ENCODE measurements at regions not wholly inside any gene's neighbourhood (a gene's known extent, or its start where the extent isn't known, plus 50 kb on each side); places are given as distances from the start of the nearest gene placed in this dataset.

GRCh38 chr2:222039821-222040220 is 259.0 kb downstream of the PAX3 start:
- Histone ChIP-seq H3K4me3 (no peak overlapping the region), H3K27me3 (replicated peaks in 1 of 7) (peaks cover 0 to 13% (median 0%) of the 10 kb centered on the region in 7 donors), H3K27ac (no peak overlapping the region), H3K4me1 (no peaks in the 10 kb centered on the region), H3K9me3 (no peaks in the 10 kb centered on the region), H3K36me3 (no peaks in the 10 kb centered on the region)
- TF ChIP-seq POLR2A (IDR thresholded peaks at IDR 0.05) (no peak), POLR2AphosphoS5 (IDR thresholded peaks at IDR 0.05) (no peak)
- TF ChIP-seq, protein P1, sequence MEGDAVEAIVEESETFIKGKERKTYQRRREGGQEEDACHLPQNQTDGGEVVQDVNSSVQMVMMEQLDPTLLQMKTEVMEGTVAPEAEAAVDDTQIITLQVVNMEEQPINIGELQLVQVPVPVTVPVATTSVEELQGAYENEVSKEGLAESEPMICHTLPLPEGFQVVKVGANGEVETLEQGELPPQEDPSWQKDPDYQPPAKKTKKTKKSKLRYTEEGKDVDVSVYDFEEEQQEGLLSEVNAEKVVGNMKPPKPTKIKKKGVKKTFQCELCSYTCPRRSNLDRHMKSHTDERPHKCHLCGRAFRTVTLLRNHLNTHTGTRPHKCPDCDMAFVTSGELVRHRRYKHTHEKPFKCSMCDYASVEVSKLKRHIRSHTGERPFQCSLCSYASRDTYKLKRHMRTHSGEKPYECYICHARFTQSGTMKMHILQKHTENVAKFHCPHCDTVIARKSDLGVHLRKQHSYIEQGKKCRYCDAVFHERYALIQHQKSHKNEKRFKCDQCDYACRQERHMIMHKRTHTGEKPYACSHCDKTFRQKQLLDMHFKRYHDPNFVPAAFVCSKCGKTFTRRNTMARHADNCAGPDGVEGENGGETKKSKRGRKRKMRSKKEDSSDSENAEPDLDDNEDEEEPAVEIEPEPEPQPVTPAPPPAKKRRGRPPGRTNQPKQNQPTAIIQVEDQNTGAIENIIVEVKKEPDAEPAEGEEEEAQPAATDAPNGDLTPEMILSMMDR (IDR thresholded peaks at IDR 0.05 in 8 of 11, conservative IDR thresholded peaks at IDR 0.05 in 3 of 11) = no peak
- WGBS, 5 donors = 56 to 86% (median 69%) methylated on average over 3 of the region's 3 CpGs
- intact Hi-C loops (cut with DNase I; ENCODE audit: low total_unique reads) = no loop called here
- no peak for DNase-seq

- H3K36me3 ChIP-seq = no peaks in the 10 kb centered on the region
- no peaks in the 10 kb centered on the region for H3K4me1 ChIP-seq
- H3K4me3 ChIP-seq = no peak overlapping the region
- intact Hi-C loops (cut with DNase I; ENCODE audit: low total_unique reads) = no loop called here
- no peaks in the 10 kb centered on the region for H3K9me3 ChIP-seq
- TF ChIP-seq, protein P1 (IDR thresholded peaks at IDR 0.05 in 8 of 11, conservative IDR thresholded peaks at IDR 0.05 in 3 of 11) = no peak
- TF ChIP-seq POLR2AphosphoS5 (IDR thresholded peaks at IDR 0.05) (no peak), POLR2A (IDR thresholded peaks at IDR 0.05) (no peak)
- WGBS, 5 donors = 51 to 62% (median 53%) methylated on average over 4 of the region's 4 CpGs
- no peak overlapping the region for H3K27ac ChIP-seq
- peaks cover 0 to 13% (median 0%) of the 10 kb centered on the region in 7 donors for H3K27me3 ChIP-seq (replicated peaks in 1 of 7)
- no peak for DNase-seq
Observed at GRCh38 chr2:222038067-222038802, 260.6 kb downstream of the PAX3 start.

DNA sequence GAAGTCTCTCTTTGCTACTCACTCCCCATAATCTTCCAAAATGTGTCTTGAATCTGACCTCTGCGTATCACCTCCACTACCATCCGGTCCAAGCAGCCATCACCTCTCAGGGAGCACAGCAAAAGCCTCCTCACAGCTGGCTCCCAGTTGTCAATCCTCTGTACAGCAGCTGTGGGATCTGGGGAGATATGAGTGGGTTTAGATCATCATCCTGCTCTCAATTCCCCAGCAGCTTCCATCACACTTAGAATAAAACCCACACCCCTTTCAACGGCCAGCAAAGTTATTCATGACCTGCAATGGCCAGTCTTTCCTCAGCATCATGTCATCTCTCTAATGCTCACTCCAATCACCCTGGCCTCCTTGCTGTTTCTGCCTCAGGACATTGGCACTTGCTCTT is 261.6 kb downstream of the PAX3 start:
- Histone ChIP-seq H3K27me3 (replicated peaks in 1 of 7) (peaks cover 0 to 13% (median 0%) of the 10 kb centered on the region in 7 donors), H3K27ac (no peak overlapping the region), H3K9me3 (no peaks in the 10 kb centered on the region), H3K4me3 (no peak overlapping the region), H3K36me3 (no peaks in the 10 kb centered on the region), H3K4me1 (no peaks in the 10 kb centered on the region)
- TF ChIP-seq POLR2AphosphoS5 (IDR thresholded peaks at IDR 0.05) = no peak
- TF ChIP-seq POLR2A (IDR thresholded peaks at IDR 0.05) = no peak
- TF ChIP-seq, protein P1 (IDR thresholded peaks at IDR 0.05 in 8 of 11, conservative IDR thresholded peaks at IDR 0.05 in 3 of 11) = no peak
- WGBS, 5 donors = 74 to 89% (median 78%) methylated on average over 3 of the region's 3 CpGs
- no peak for DNase-seq
- intact Hi-C loops (cut with DNase I; ENCODE audit: low total_unique reads) = no loop called here

- Histone ChIP-seq H3K36me3 (no peaks in the 10 kb centered on the region), H3K4me3 (no peak overlapping the region), H3K27me3 (replicated peaks in 1 of 7) (peaks cover 0 to 11% (median 0%) of the 10 kb centered on the region in 7 donors), H3K4me1 (no peaks in the 10 kb centered on the region), H3K27ac (no peak overlapping the region), H3K9me3 (peaks cover 0 to 3% (median 0%) of the 10 kb centered on the region in 8 donors)
- TF ChIP-seq POLR2A (IDR thresholded peaks at IDR 0.05) = no peak
- TF ChIP-seq POLR2AphosphoS5 (IDR thresholded peaks at IDR 0.05) = no peak
- TF ChIP-seq, protein P1 (IDR thresholded peaks at IDR 0.05 in 8 of 11, conservative IDR thresholded peaks at IDR 0.05 in 3 of 11) = no peak
- intact Hi-C loops (cut with DNase I; ENCODE audit: low total_unique reads) = no loop called here
- WGBS, 5 donors = 91 to 97% (median 94%) methylated on average over 3 of the region's 3 CpGs
- DNase-seq = no peak
Observed at GRCh38 chr2:222034058-222034457, 264.7 kb downstream of the PAX3 start.
